Psoas muscle (tissue), 7 donors: ENCODE measurements at regions not wholly inside any gene's neighbourhood (a gene's known extent, or its start where the extent isn't known, plus 50 kb on each side); places are given as distances from the start of the nearest gene placed in this dataset.
"Not testable (repeated sequence)": the region's sequence is repeated elsewhere in the genome, so short reads cannot be mapped to it uniquely, and the experiment has no call there.

Experiments used
- ATAC-seq, 4 donors: fragments of 200-7000 bp; cut with Tn5 transposase; one replicate each; pipeline ENCODE4 v1.9.1; 2020; ENCODE audit warnings: moderate library complexity in 3 of 4, mild to moderate bottlenecking in 2 of 4
- DNase-seq, 2 donors: peaks; one replicate each; pipeline ENCODE4 v3.0.0-alpha.2; 2020
- H3K27ac ChIP-seq: fragments of 200-600 bp; one replicate; pipeline ENCODE4 v1.8.0; 2022
- H3K27me3 ChIP-seq, 3 donors: fragments of 200-600 bp in 1 of 3; one replicate each; pipeline versions ENCODE4 v1.6.1 to v1.8.0; 2013 to 2022; ENCODE audit warnings: low read length in 2 of 3, mild to moderate bottlenecking in 2 of 3, moderate library complexity in 1 of 3; ENCODE audit not compliant: insufficient read depth in 3 of 3
- H3K36me3 ChIP-seq, 2 donors: fragments of 200-600 bp in 1 of 2; one replicate each; pipeline versions ENCODE4 v1.6.1 to v1.8.0; 2013 to 2022; ENCODE audit warnings: low read depth in 1 of 2, mild to moderate bottlenecking in 1 of 2, moderate library complexity in 1 of 2; ENCODE audit not compliant: insufficient read depth in 1 of 2
- H3K4me1 ChIP-seq: fragments of 200-600 bp; one replicate; pipeline ENCODE4 v1.8.0; 2022
- H3K4me3 ChIP-seq: fragments of 200-600 bp; one replicate; pipeline ENCODE4 v1.8.0; 2022; ENCODE audit warnings: mild to moderate bottlenecking
- H3K9me3 ChIP-seq: fragments of 200-600 bp; one replicate; pipeline ENCODE4 v1.8.0; 2022
- whole genome bisulfite sequencing, 3 donors: extraction: QIAGEN DNeasy Blood & Tissue Kit; methylation state at CpG; one replicate each; pipeline versions ENCODE4 v1.1.6 to v1.1.7; 2013; 5-methylcytosine and 5-hydroxymethylcytosine counted together
- intact Hi-C, 2 donors: fragments of 100-400 bp; cut with DNase I; formaldehyde crosslinking; loops; one replicate each; pipeline versions ENCODE4 v1.11.0 to v1.14.2; 2022
- donor health status: healthy with polysubstance abuse.
- donor health status: DM: no; HTN: no; CAD: no; lungs with moderate emphysema.
- donor health status: Bipolar disorder and iron deficiency.
- donor health status: healthy.
- donor health status: DM: yes; HTN: yes; CAD: no.
- donor health status: DM: no; HTN: no; CAD: no.
- donor health status: DM: yes; HTN: yes; CAD: no.

DNA sequence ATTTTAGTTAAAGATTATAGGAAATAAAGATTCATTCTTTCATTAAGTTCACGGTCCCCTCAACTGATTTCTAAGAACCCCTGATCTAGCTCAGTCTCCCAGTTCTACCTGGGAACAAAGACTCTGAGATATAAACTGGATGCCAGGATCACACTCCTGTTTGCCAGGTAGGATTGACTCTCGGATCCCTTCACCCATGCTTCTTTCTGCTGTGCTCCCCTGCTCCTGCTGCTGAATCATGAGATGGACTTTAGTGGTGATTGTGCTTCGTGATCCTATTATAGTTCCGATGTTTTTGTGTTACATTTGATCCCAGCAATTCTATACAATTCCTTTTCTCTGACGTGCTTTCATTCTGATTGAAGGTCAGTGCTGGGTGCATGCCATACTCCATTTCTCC is 733.1 kb upstream of the TPTE start:
- DNase-seq, H3K4me1 ChIP-seq, H3K9me3 ChIP-seq, intact Hi-C loops, H3K27ac ChIP-seq, ATAC-seq, H3K27me3 ChIP-seq, H3K36me3 ChIP-seq, H3K4me3 ChIP-seq: not testable (repeated sequence)
- WGBS, 3 donors, result 47 to 49% (median 49%) methylated on average over 5 of the region's 5 CpGs

DNA sequence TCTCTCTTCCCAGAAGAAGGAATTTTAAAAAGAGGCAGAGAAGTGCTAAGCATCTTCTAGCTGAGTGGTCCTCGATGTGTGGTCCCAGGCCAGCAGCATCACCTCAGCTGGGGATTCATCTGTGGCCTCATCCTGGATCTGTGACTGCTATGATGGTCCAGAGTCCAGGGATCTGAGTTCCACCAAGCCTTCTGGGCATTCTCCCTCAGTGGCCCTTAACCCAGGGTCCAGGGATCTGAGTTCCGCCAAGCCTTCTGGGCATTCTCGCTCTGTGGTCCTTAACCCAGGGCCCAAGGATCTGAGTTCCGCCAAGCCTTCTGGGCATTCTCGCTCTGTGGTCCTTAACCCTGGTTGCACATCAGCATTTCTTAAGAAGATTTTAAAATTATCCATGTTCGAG is 731.0 kb upstream of the TPTE start:
- ATAC-seq, H3K36me3 ChIP-seq, H3K27me3 ChIP-seq, H3K4me1 ChIP-seq, H3K4me3 ChIP-seq, H3K27ac ChIP-seq, intact Hi-C loops, H3K9me3 ChIP-seq, DNase-seq: not testable (repeated sequence)
- WGBS, 3 donors, result 63 to 73% (median 64%) methylated on average over 6 of the region's 6 CpGs

DNA sequence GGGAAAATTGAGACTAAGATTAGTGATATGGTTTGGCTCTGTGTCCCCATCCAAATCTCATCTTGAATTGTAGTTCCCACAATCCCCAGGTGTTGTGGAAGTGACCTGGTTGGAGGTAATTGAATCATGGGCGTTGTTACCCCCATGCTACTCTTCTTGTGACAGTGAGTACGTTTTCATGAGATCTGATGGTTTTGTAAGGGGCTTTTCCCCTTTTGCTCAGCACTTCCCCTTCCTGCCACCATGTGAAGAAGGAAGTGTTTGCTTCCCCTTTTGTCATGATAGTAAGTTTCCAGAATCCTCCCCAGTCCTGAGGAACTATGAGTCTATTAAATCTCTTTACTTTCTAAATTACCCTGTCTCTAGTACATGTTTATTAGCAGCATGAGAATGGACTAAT is 729.9 kb upstream of the TPTE start:
- WGBS, 3 donors, result 27 to 42% (median 32%) methylated on average over 2 of the region's 2 CpGs
- H3K36me3 ChIP-seq, intact Hi-C loops, H3K4me1 ChIP-seq, H3K9me3 ChIP-seq, DNase-seq, H3K27me3 ChIP-seq, ATAC-seq, H3K27ac ChIP-seq, H3K4me3 ChIP-seq: not testable (repeated sequence)

DNA sequence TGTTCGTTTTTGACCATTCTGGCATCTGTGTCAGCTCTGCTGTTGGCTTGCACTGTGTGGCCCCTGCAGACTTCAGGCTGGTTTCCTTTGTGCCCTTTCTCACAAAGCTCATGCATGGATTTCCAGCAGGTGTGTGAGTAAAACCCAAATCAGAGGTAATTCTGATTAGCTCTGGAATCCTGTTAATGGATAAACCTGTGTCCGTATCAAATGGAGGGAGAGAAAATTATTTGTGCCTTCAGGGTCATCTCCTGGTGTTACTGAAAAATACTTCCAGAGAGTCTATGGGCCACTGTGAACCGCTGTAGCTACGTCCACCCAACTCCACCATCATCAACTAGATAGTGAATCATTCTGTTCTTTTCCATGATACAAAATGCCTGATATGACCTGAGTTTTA is 726.1 kb upstream of the TPTE start:
- H3K27me3 ChIP-seq, H3K4me1 ChIP-seq, H3K4me3 ChIP-seq, H3K9me3 ChIP-seq, ATAC-seq, H3K36me3 ChIP-seq, intact Hi-C loops, H3K27ac ChIP-seq, DNase-seq: not testable (repeated sequence)
- WGBS, 3 donors, result 43 to 52% (median 50%) methylated on average over 4 of the region's 4 CpGs

DNA sequence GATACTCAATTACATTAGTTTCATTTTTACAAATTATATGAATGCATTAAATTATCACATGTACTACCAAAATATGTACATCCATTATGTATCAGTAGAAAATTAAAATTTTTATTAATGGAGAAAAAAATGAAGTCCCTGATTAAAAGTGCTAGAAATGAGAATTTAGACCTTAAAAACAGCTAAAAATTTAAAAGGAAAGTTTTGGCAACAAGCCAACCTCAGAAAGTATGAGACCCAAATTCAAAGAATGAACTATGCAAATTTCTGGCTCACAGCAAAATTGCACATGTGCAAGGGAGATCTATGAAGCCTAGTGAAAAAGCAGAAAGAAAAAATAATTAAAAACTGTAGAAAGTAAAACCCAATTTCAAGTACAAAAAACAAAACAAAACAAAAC is 725.1 kb upstream of the TPTE start:
- ATAC-seq, H3K27ac ChIP-seq, H3K9me3 ChIP-seq, DNase-seq, H3K36me3 ChIP-seq, H3K4me1 ChIP-seq, intact Hi-C loops, H3K27me3 ChIP-seq, H3K4me3 ChIP-seq: not testable (repeated sequence)

DNA sequence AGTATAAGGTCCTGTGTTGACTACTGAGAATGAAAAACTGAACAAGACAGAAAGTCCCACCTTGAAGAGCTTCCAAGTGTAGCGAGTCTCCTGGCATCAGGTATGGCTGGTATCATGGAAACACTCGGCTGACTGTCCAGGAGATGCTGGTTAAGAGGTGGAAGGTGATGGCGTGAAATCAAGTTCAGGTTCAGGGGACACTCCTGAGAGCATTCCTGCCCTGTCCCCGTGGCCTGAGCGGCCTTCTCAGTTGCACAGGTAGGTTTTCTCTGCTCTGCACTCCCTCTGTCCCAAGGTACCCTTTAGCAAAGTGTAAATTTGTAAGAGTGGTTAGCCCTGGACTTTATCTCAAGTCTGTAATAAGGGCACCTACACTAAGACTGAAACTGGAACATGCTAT is 713.7 kb upstream of the TPTE start:
- 29 to 40% (median 39%) methylated on average over 3 of the region's 5 CpGs for WGBS, 3 donors
- H3K27ac ChIP-seq, DNase-seq, ATAC-seq, H3K36me3 ChIP-seq, H3K4me1 ChIP-seq, H3K4me3 ChIP-seq, H3K9me3 ChIP-seq, intact Hi-C loops, H3K27me3 ChIP-seq: not testable (repeated sequence)

DNA sequence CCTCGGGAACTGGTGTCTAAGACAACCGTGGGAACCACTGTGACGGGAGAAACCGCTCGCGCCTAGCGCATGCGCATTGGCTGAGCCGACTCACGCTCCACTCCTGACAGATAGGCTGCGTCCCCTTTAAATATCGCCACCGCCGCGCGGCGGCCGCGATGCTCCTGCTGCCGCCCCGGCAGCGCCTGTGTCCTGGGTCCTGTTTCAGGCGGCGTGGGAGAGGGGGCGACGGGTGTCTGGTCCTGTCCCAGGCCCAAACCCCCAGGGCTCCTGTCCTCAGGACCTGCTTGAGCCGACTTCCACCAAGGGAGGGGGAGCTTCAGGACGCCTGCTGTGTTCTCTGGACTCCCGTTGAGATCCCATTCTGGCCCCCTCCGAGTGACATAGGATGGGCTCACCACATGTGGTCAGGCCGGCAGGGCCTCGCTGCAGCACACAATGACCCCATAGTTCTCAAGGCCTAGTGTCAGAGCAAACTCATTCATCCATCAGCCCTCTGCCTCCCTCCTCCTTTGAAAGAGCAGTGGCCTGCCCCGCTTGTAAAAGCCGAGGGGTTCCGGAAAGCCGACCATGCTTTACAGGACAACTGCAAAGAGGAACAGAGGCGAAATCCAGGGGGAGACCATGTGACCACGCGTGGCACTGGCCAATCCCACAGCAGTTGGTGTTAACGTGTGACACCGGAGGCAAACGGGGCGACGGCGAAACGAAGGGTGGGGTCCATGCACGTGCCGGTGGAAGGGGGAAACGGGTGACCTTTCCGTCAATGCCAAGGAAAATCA is 710.0 kb upstream of the TPTE start:
- ATAC-seq, H3K27ac ChIP-seq, H3K4me3 ChIP-seq, DNase-seq, H3K27me3 ChIP-seq, H3K9me3 ChIP-seq, intact Hi-C loops, H3K4me1 ChIP-seq, H3K36me3 ChIP-seq: not testable (repeated sequence)
- 78 to 87% (median 83%) methylated on average over 20 to 34 of the region's 50 CpGs for WGBS, 3 donors

DNA sequence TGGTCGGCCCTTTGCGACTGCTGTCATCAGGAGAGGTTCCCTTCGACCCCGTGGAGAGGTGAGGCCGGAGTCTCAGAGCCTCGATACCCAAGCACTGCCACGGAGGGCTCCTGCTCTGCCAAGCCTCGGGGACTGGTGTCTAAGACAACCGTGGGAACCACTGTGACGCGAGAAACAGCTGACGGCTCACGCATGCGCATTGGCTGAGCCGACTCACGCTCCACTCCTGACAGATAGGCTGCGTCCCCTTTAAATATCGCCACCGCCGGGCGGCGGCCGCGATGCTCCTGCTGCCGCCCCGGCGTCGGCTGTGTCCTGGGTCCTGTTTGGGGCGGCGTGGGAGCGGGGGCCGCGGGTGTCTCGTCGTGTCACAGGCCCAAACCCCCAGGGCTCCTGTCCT is 708.9 kb upstream of the TPTE start:
- H3K27me3 ChIP-seq, intact Hi-C loops, H3K36me3 ChIP-seq, H3K4me3 ChIP-seq, DNase-seq, H3K9me3 ChIP-seq, H3K4me1 ChIP-seq, ATAC-seq, H3K27ac ChIP-seq: not testable (repeated sequence)
- WGBS, 3 donors, result 85 to 93% (median 87%) methylated on average over 17 to 30 of the region's 35 CpGs

DNA sequence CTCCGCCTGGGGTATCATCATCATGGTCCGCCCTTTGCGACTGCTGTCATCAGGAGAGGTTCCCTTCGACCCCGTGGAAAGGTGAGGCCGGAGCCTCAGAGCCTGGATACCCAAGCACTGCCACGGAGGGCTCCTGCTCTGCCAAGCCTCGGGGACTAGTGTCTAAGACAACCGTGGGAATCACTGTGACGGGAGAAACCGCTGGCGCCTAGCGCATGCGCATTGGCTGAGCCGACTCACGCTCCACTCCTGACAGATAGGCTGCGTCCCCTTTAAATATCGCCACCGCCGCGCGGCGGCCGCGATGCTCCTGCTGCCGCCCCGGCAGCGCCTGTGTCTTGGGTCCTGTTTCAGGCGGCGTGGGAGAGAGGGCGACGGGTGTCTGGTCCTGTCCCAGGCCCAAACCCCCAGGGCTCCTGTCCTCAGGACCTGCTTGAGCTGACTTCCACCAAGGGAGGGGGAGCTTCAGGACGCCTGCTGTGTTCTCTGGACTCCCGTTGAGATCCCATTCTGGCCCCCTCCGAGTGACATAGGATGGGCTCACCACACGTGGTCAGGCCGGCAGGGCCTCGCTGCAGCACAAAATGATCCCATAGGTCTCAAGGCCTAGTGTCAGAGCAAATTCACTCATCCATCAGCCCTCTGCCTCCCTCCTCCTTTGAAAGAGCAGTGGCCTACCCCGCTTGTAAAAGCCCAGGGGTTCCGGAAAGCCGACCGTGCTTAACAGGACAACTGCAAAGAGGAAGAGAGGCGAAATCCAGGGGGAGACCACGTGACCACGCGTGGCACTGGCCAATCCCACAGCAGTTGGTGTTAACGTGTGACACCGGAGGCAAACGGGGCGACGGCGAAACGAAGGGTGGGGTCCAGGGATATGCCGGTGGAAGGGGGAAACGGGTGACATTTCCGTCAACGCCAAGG is 707.2 kb upstream of the TPTE start:
- WGBS, 3 donors, result 80 to 89% (median 88%) methylated on average over 22 to 35 of the region's 57 CpGs
- peak in 1 of 2 donors; percentile 23 for DNase-seq
- H3K36me3 ChIP-seq, H3K4me3 ChIP-seq, H3K27me3 ChIP-seq, H3K9me3 ChIP-seq, H3K27ac ChIP-seq, H3K4me1 ChIP-seq, ATAC-seq, intact Hi-C loops: not testable (repeated sequence)

DNA sequence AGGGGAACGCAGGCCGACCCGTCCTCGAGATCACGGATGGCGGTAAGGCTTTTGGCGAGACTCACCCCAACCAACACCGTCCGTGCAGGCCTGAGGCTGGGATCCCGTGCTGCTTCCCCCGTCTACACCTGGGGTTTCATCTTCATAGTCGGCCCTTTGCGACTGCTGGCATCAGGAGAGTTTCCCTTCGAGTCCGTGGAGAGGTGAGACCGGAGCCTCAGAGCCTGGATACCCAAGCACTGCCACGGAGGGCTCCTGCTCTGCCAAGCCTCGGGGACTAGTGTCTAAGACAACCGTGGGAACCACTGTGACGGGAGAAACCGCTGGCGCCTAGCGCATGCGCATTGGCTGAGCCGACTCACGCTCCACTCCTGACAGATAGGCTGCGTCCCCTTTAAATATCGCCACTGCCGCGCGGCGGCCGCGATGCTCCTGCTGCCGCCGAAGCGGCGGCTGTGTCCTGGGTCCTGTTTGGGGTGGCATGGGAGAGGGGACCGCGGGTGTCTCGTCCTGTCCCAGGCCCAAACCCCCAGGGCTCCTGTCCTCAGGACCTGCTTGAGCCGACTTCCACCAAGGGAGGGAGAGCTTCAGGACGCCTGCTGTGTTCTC is 706.1 kb upstream of the TPTE start:
- not testable (repeated sequence) for H3K27me3 ChIP-seq

DNA sequence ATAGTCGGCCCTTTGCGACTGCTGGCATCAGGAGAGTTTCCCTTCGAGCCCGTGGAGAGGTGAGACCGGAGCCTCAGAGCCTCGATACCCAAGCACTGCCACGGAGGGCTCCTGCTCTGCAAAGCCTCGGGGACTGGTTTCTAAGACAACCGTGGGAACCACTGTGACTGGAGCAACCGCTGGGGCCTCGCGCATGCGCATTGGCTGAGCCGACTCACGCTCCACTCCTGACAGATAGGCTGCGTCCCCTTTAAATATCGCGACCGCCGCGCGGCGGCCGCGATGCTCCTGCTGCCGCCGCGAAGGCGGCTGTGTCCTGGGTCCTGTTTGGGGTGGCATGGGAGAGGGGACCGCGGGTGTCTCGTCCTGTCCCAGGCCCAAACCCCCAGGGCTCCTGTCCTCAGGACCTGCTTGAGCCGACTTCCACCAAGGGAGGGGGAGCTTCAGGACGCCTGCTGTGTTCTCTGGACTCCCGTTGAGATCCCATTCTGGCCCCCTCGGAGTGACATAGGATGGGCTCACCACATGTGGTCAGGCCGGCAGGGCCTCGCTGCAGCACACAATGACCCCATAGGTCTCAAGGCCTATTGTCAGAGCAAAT is 704.5 kb upstream of the TPTE start:
- intact Hi-C loops, H3K36me3 ChIP-seq, H3K9me3 ChIP-seq, H3K27me3 ChIP-seq, ATAC-seq, H3K27ac ChIP-seq, H3K4me3 ChIP-seq, H3K4me1 ChIP-seq, DNase-seq: not testable (repeated sequence)
- WGBS, 3 donors, result 79 to 88% (median 87%) methylated on average over 10 to 20 of the region's 38 CpGs

More for the DNA sequence above, 706.1 kb upstream of the TPTE start:
- H3K27ac ChIP-seq, H3K9me3 ChIP-seq, H3K4me3 ChIP-seq, intact Hi-C loops, H3K4me1 ChIP-seq, DNase-seq, ATAC-seq, H3K36me3 ChIP-seq: not testable (repeated sequence)
- WGBS, 3 donors, result 80 to 92% (median 86%) methylated on average over 19 to 34 of the region's 43 CpGs
